ENCODE measurements at regions not wholly inside any gene's neighbourhood (a gene's known extent, or its start where the extent isn't known, plus 50 kb on each side); places are given as distances from the start of the nearest gene placed in this dataset.
"Not testable (repeated sequence)": the region's sequence is repeated elsewhere in the genome, so short reads cannot be mapped to it uniquely, and the experiment has no call there.

DNA sequence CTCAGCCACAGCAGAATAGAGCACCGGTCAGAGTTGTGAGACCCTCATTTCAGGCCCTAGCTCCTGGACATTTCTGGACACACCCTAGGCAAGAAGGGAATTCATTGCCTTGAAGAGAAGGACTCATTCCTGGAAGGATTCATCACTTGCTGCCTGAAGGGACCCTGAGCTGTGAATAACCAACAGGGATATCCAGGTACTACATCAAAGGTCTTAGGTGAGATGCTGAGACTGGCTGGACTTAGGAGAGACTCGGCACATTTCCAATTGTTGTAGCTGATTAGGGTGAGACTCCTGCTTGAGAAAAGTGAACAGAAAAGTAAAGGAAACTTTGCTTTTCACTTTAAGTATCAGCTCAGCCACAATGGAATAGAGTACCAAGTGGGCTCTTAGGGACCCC, 208.1 kb upstream of the CDKN2B start:
- TF ChIP-seq, protein P1, sequence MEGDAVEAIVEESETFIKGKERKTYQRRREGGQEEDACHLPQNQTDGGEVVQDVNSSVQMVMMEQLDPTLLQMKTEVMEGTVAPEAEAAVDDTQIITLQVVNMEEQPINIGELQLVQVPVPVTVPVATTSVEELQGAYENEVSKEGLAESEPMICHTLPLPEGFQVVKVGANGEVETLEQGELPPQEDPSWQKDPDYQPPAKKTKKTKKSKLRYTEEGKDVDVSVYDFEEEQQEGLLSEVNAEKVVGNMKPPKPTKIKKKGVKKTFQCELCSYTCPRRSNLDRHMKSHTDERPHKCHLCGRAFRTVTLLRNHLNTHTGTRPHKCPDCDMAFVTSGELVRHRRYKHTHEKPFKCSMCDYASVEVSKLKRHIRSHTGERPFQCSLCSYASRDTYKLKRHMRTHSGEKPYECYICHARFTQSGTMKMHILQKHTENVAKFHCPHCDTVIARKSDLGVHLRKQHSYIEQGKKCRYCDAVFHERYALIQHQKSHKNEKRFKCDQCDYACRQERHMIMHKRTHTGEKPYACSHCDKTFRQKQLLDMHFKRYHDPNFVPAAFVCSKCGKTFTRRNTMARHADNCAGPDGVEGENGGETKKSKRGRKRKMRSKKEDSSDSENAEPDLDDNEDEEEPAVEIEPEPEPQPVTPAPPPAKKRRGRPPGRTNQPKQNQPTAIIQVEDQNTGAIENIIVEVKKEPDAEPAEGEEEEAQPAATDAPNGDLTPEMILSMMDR (conservative IDR thresholded peaks at IDR 0.05; ENCODE audit: low read depth, low read length) = no peak

DNA sequence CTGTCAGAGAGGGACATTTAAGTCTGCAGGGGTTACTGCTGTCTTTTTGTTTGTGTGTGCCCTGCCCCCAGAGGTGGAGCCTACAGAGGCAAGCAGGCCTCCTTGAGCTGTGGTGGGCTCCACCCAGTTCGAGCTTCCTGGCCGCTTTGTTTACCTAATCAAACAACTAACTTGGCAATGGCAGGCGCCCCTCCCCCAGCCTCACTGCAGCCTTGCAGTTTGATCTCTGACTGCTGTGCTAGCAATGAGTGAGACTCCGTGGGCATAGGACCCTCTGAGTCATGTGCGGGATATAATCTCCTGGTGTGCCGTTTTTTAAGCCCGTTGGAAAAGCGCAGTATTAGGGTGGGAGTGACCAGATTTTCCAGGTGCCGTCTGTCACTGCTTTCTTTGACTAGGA, 216.8 kb upstream of the CDKN2B start:
- not testable (repeated sequence) for DNase-seq (ENCODE audit: low read depth); H3K4me3 ChIP-seq (ENCODE audit: low read depth, low read length)

More for the DNA sequence above, 208.1 kb upstream of the CDKN2B start:
- no peak overlapping the region for H3K4me3 ChIP-seq (ENCODE audit: low read depth, low read length)
- DNase-seq (ENCODE audit: low read depth) = no peak

DNA sequence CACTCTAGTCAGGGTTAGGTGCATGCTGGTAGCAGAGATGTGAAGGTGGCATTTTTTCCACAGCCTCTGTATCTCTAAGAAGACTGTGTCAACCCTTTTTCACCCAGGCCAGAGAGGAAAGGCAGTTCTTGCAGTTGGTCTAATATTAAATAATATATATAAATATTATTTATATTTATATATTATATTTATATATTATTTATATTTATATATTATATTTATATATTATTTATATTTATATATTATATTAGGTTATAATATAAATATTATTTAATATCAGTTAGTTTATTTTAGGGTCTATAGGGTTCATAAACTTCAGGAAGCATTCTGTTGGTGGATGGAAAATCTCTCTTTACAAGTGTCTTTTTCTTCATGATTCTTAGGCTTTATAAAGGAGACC, 218.6 kb upstream of the DMRTA1 start:
- TF ChIP-seq, protein P1 (conservative IDR thresholded peaks at IDR 0.05; ENCODE audit: low read depth, low read length) = no peak
- no peak overlapping the region for H3K4me3 ChIP-seq (ENCODE audit: low read depth, low read length)
- no peak for DNase-seq (ENCODE audit: low read depth)

DNA sequence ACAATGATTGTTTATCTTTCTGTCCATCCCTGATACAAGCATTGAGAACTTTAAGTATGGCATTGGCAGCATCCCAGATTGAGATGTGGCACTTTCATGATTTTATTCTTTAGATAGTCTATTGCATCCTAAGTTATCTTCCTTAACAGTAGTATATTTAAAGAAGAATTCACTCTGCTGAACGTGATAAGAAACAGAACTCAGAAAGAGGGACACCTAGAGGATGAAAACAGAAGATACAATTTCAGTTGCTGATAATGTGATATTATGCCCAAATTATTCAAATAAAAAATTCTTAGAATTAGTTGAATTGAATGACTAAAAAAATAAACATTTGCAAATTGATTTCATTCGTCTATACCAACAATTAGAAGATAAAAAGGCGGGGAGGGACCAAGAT, 218.1 kb upstream of the DMRTA1 start:
- TF ChIP-seq, protein P1 (conservative IDR thresholded peaks at IDR 0.05; ENCODE audit: low read depth, low read length) = peak; percentile 53
- DNase-seq (ENCODE audit: low read depth) = peak; percentile 66
- H3K4me3 ChIP-seq (ENCODE audit: low read depth, low read length) = no peak overlapping the region

DNA sequence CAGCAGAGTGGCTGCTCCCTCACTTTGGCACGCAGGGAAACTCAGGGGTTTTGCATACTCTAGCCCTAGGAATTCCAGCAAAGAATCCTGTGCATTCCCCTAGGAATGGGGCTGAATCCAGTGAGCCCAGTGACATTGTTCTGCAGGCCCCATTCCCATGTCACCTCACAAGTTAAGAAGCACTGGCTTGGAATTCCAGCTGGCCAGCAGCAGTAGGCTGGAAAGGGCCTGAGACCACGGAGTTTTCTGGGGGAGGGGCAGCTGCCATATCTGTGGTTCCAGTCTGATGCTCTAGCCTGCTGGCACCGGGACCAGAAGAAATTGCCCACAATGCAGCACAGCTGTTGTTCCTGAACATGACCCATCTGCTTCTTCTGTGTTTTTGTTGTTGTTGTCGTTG, 217.6 kb upstream of the DMRTA1 start:
- DNase-seq (ENCODE audit: low read depth) = no peak
- TF ChIP-seq, protein P1 (conservative IDR thresholded peaks at IDR 0.05; ENCODE audit: low read depth, low read length) = no peak

DNA sequence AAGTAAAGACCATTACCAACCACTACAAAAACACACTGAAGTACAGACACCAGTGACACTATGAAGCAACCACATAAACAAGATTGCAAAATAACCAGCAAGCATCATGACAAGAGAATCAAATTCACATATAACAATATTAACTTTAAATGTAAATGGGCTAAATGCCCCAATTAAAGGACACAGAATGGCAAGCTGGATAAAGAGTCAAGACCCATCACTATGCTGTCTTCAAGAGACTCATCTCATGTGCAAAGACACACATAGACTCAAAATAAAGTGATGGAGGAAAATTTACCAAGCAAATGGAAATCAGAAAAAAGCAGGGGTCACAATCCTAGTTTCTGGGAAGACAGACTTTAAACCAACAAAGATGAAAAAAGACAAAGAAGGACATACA, 215.3 kb upstream of the DMRTA1 start:
- DNase-seq (ENCODE audit: low read depth) = not testable (repeated sequence)

More for the DNA sequence above, 217.6 kb upstream of the DMRTA1 start:
- no peak overlapping the region for H3K4me3 ChIP-seq (ENCODE audit: low read depth, low read length)

DNA sequence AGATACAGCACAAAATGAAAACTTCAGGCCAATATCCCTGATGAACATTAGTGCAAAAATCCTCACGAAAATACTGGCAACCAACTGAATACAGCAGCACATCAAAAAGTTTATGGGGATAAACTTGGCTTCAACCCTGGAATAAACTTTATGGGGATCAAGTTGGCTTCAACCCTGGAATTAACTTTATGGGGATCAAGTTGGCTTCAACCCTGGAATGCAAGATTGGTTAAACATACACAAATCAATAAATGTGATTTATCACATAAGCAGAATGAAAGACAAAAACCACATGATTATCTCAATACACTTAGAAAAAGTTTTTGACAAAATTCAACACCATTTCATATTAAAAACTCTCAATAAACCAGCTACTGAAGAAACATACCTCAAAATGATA, 213.7 kb upstream of the DMRTA1 start:
- TF ChIP-seq, protein P1 (conservative IDR thresholded peaks at IDR 0.05; ENCODE audit: low read depth, low read length) = no peak
- H3K4me3 ChIP-seq (ENCODE audit: low read depth, low read length) = no peak overlapping the region
- DNase-seq (ENCODE audit: low read depth) = no peak

More for the DNA sequence above, 215.3 kb upstream of the DMRTA1 start:
- not testable (repeated sequence) for H3K4me3 ChIP-seq (ENCODE audit: low read depth, low read length)

DNA sequence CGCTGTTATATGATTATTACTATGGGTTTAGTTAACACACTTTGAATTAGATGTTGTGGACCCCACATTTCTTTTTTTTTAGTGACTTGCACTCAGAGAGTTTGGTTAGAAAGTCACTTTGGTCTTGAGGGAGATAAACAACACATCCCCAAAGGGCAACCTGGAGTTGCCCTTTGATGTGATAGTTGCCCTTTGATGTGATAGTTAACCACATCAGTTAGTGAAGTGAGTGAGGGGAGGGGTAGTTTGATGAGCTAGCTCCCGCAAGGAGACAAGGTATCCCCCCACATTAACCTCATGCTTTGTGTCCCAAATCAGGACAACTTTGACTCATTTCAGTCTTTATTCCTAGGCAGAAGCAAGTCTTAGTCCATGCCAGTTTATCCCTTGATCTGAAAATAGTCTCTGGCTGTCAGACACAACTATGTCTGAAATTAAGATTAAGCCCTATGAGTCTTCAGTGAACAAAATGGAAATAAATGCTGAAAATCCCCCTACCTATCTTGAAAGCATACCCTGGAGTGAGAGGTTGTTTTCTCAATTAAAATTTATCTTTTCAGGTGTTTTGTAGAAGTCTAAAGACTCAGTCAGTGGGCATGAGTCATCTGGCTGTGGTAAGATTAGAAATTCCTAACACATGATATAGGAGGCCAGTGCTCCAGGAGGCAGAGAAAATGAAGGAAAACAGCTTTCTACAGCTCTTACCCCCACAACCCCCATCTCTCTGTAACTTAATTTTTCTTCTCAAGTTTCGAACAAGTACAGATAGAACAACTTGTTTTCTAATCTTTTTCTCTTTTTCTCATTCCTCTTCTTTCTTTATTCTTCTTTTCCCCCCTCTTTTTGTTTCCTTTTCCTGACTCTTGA, 208.9 kb upstream of the DMRTA1 start:
- DNase-seq (ENCODE audit: low read depth) = peak; percentile 93
- TF ChIP-seq, protein P1 (conservative IDR thresholded peaks at IDR 0.05; ENCODE audit: low read depth, low read length) = no peak
- no peak overlapping the region for H3K4me3 ChIP-seq (ENCODE audit: low read depth, low read length)

Measured in choroid plexus epithelial cell (primary cell).